H1 (cell line): ENCODE measurements at regions not wholly inside any gene's neighbourhood (a gene's known extent, or its start where the extent isn't known, plus 50 kb on each side); places are given as distances from the start of the nearest gene placed in this dataset.

ENCODE experiments used
- CHD1 ChIP-seq: IDR thresholded peaks from 2 replicates; pipeline ENCODE4 v1.6.1; 2012; ENCODE audit warnings: low read depth, low read length, improper control_type of control experiment
- KDM4A ChIP-seq: IDR thresholded peaks from one replicate; pipeline ENCODE4 v1.7.1; 2012; ENCODE audit warnings: low read depth, mild to moderate bottlenecking, moderate library complexity, low read length, inconsistent platforms; ENCODE audit not compliant: severe bottlenecking
- RAD21 ChIP-seq, 2 experiments: IDR thresholded peaks in 1 of 2; conservative IDR thresholded peaks in 1 of 2; 2 replicates each; pipeline ENCODE4 v1.6.1; 2011; ENCODE audit warnings: low read depth in 2 of 2, low read length in 2 of 2, improper control_type of control experiment in 1 of 2, inconsistent platforms in 1 of 2, mild to moderate bottlenecking in 1 of 2, moderate library complexity in 1 of 2
- RFX5 ChIP-seq: IDR thresholded peaks from 2 replicates; pipeline ENCODE4 v1.6.1; 2011; ENCODE audit warnings: low read depth, low read length, improper control_type of control experiment, borderline replicate concordance
- TF ChIP-seq, protein P1 (sequence below), 3 experiments: IDR thresholded peaks; 1 replicate in 2 of 3; 2 replicates in 1 of 3; pipeline versions ENCODE4 v1.5.1 to v1.6.1; 2011; ENCODE audit warnings: low read length in 3 of 3, mild to moderate bottlenecking in 3 of 3, inconsistent platforms in 2 of 3, low read depth in 1 of 3, moderate library complexity in 1 of 3; ENCODE audit not compliant: insufficient read depth in 1 of 3; ENCODE audit errors: control extremely low read depth in 1 of 3

DNA sequence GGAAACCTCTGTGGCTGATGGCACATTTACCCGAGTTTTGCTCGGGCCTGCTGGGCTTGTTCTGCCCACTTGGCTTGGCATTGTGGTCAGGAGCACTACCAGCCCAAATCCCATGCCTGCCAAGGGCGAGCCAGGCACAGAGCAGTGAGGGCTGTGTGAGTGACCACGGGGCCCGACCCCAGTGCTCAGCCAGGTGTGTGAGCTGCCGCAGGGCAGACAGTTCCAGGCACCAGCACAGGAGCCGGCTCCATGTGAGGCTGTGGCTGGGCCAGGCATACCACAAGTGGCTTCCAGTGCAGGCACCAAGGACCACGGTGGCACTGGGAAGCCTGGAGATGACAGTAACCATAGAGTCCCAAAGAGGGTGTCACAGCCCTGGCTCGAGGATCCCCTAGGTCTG, 1225.5 kb upstream of the GJE1 start:
- TF ChIP-seq RAD21 (IDR thresholded peaks at IDR 0.05 in 1 of 2, conservative IDR thresholded peaks at IDR 0.05 in 1 of 2; ENCODE audit: low read depth in 2 of 2, low read length in 2 of 2) (no peak), RFX5 (no peak), KDM4A (no peak), CHD1 (no peak)
- TF ChIP-seq, protein P1, sequence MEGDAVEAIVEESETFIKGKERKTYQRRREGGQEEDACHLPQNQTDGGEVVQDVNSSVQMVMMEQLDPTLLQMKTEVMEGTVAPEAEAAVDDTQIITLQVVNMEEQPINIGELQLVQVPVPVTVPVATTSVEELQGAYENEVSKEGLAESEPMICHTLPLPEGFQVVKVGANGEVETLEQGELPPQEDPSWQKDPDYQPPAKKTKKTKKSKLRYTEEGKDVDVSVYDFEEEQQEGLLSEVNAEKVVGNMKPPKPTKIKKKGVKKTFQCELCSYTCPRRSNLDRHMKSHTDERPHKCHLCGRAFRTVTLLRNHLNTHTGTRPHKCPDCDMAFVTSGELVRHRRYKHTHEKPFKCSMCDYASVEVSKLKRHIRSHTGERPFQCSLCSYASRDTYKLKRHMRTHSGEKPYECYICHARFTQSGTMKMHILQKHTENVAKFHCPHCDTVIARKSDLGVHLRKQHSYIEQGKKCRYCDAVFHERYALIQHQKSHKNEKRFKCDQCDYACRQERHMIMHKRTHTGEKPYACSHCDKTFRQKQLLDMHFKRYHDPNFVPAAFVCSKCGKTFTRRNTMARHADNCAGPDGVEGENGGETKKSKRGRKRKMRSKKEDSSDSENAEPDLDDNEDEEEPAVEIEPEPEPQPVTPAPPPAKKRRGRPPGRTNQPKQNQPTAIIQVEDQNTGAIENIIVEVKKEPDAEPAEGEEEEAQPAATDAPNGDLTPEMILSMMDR (IDR thresholded peaks at IDR 0.05; ENCODE audit: control extremely low read depth in 1 of 3, insufficient read depth in 1 of 3, low read depth in 1 of 3, low read length in 3 of 3): no peak
